KBM-7 (cell line): ENCODE measurements at regions not wholly inside any gene's neighbourhood (a gene's known extent, or its start where the extent isn't known, plus 50 kb on each side); places are given as distances from the start of the nearest gene placed in this dataset.
"Not testable (repeated sequence)": the region's sequence is repeated elsewhere in the genome, so short reads cannot be mapped to it uniquely, and the experiment has no call there.

Experiments
- DNase-seq: peaks from one replicate; pipeline ENCODE4 v3.0.0-alpha.2; 2015
- in situ Hi-C: fragments of 300-500 bp; cut with MboI; formaldehyde crosslinking; loops from 2 replicates; pipeline ENCODE4 v1.14.3; 2020; ENCODE audit warnings: low sequenced_read_pairs, low pct_unique_long_range_greater_than_20kb, mixed read lengths

GRCh38 chr10:71076473-71077142 lies 135.8 kb upstream of the UNC5B start:
- in situ Hi-C loops, result no loop called here
- DNase-seq, result no peak

GRCh38 chr10:71077143-71077581 lies 135.2 kb upstream of the UNC5B start:
- in situ Hi-C loops, result no loop called here
- no peak for DNase-seq

GRCh38 chr10:71077796-71078453 lies 134.4 kb upstream of the UNC5B start:
- DNase-seq, result no peak
- in situ Hi-C loops, result no loop called here

- in situ Hi-C loops, result no loop called here
Observed at GRCh38 chr10:71078454-71079145, 133.8 kb upstream of the UNC5B start.

GRCh38 chr10:71079761-71080380 lies 132.5 kb upstream of the UNC5B start:
- no peak for DNase-seq
- in situ Hi-C loops, result no loop called here

More at GRCh38 chr10:71078454-71079145, 133.8 kb upstream of the UNC5B start:
- DNase-seq, result no peak

GRCh38 chr10:71080381-71081228 lies 131.8 kb upstream of the UNC5B start:
- DNase-seq, result no peak
- in situ Hi-C loops, result no loop called here

- DNase-seq, result no peak
- in situ Hi-C loops, result no loop called here
Observed at GRCh38 chr10:71081229-71081560, 131.2 kb upstream of the UNC5B start.

- in situ Hi-C loops, result no loop called here
- DNase-seq, result no peak
Observed at GRCh38 chr10:71081912-71082311, 130.5 kb upstream of the UNC5B start.

- in situ Hi-C loops, result no loop called here
Observed at GRCh38 chr10:71082960-71083715, 129.2 kb upstream of the UNC5B start.

GRCh38 chr10:71083716-71083975 lies 128.7 kb upstream of the UNC5B start:
- in situ Hi-C loops, result no loop called here
- DNase-seq, result no peak

More at GRCh38 chr10:71082960-71083715, 129.2 kb upstream of the UNC5B start:
- DNase-seq, result no peak

- no peak for DNase-seq
Observed at GRCh38 chr10:71084061-71084817, 128.1 kb upstream of the UNC5B start.

GRCh38 chr10:71084818-71085126 lies 127.6 kb upstream of the UNC5B start:
- in situ Hi-C loops, result no loop called here
- DNase-seq, result no peak

More at GRCh38 chr10:71084061-71084817, 128.1 kb upstream of the UNC5B start:
- in situ Hi-C loops, result no loop called here

GRCh38 chr10:71085689-71086438 lies 126.5 kb upstream of the UNC5B start:
- no peak for DNase-seq
- in situ Hi-C loops, result no loop called here

GRCh38 chr10:71086439-71087080 lies 125.8 kb upstream of the UNC5B start:
- in situ Hi-C loops, result no loop called here
- DNase-seq, result no peak

- DNase-seq, result no peak
Observed at GRCh38 chr10:71087622-71088021, 124.7 kb upstream of the UNC5B start.

GRCh38 chr10:71088054-71088453 lies 124.3 kb upstream of the UNC5B start:
- no peak for DNase-seq
- in situ Hi-C loops, result no loop called here

More at GRCh38 chr10:71087622-71088021, 124.7 kb upstream of the UNC5B start:
- in situ Hi-C loops, result no loop called here

GRCh38 chr10:71088578-71088977 lies 123.8 kb upstream of the UNC5B start:
- in situ Hi-C loops, result not testable (repeated sequence)

More at GRCh38 chr10:71088578-71088977, 123.8 kb upstream of the UNC5B start:
- DNase-seq, result not testable (repeated sequence)
